NCI-H748 (cell line): ENCODE measurements at regions not wholly inside any gene's neighbourhood (a gene's known extent, or its start where the extent isn't known, plus 50 kb on each side); places are given as distances from the start of the nearest gene placed in this dataset.
A peak's percentile ranks its signal among the peaks of the same experiment; 100 is the strongest.

Experiments
- DNase-seq: peaks from one replicate; lab custom pipeline; 2025; ENCODE audit not compliant: unreplicated experiment; lab: John Stamatoyannopoulos, UW

GRCh38 chr11:112877581-112877980 lies 83.6 kb upstream of the NCAM1 start:
- DNase-seq = peak; percentile 82

- peak; percentile 68 for DNase-seq
These were observed 83.1 kb upstream of the NCAM1 start for GRCh38 chr11:112878033-112878601.

GRCh38 chr11:112880495-112880894 lies 80.7 kb upstream of the NCAM1 start:
- no peak for DNase-seq

GRCh38 chr11:112881461-112881860 lies 79.8 kb upstream of the NCAM1 start:
- peak; percentile 92 for DNase-seq

- DNase-seq = no peak
These were observed 78.5 kb upstream of the NCAM1 start for GRCh38 chr11:112882494-112883381.

GRCh38 chr11:112884012-112884767 lies 77.0 kb upstream of the NCAM1 start:
- DNase-seq = no peak

GRCh38 chr11:112885744-112886433 lies 75.3 kb upstream of the NCAM1 start:
- DNase-seq = peak; percentile 53

- DNase-seq = peak; percentile 41
These were observed 74.5 kb upstream of the NCAM1 start for GRCh38 chr11:112886434-112887370.

- DNase-seq = no peak
These were observed 71.8 kb upstream of the NCAM1 start for GRCh38 chr11:112889446-112889845.

- peak; percentile 3 for DNase-seq
These were observed 61.8 kb upstream of the NCAM1 start for GRCh38 chr11:112899235-112900006.

- DNase-seq = no peak
These were observed 59.3 kb upstream of the NCAM1 start for GRCh38 chr11:112901924-112902323.

GRCh38 chr11:112902361-112903011 lies 58.7 kb upstream of the NCAM1 start:
- DNase-seq = no peak

- peak; percentile 4 for DNase-seq
These were observed 57.9 kb upstream of the NCAM1 start for GRCh38 chr11:112903340-112903739.

GRCh38 chr11:112911124-112911523 lies 50.1 kb upstream of the NCAM1 start:
- no peak for DNase-seq
